A673 (cell line): ENCODE measurements at regions not wholly inside any gene's neighbourhood (a gene's known extent, or its start where the extent isn't known, plus 50 kb on each side); places are given as distances from the start of the nearest gene placed in this dataset.

Experiments used
- BruUV-seq: library from RNA; stranded (reverse); fragments of 400-500 nt; replicated peaks from 2 replicates; lab custom pipeline; 2021; lab: Mats Ljungman, UMichigan
- CTCF ChIA-PET: fragments of 300-600 bp; sonication (Branson Sonifier 250); formaldehyde crosslinking; loops from one replicate; lab custom pipeline; 2022; ENCODE audit warnings: antibody characterized with exemption; lab: Charles Lee
- POLR2A ChIA-PET: fragments of 300-600 bp; sonication (Branson Sonifier 250); formaldehyde crosslinking; loops from one replicate; lab custom pipeline; 2022; ENCODE audit warnings: antibody characterized with exemption; ENCODE audit not compliant: low non-redundant PET; lab: Charles Lee
- DNase-seq: peaks from one replicate; pipeline ENCODE4 v3.0.0-alpha.2; 2015; ENCODE audit warnings: low spot score
- H3K27ac ChIP-seq: fragments of 200-600 bp; sonication (generic); 2 replicates; pipeline ENCODE4 v1.5.1; 2016; ENCODE audit warnings: mixed run types, low read depth, mild to moderate bottlenecking, mixed read lengths, antibody characterized with exemption, low read length; ENCODE audit not compliant: poor library complexity, severe bottlenecking
- H3K27me3 ChIP-seq: fragments of 200-600 bp; sonication (generic); replicated peaks from 2 replicates; pipeline ENCODE4 v1.6.1; 2017; ENCODE audit warnings: mixed run types, low read depth, mild to moderate bottlenecking, mixed read lengths, antibody characterized with exemption, low read length; ENCODE audit not compliant: insufficient read depth, poor library complexity
- H3K36me3 ChIP-seq: fragments of 200-600 bp; sonication (generic); 2 replicates; pipeline ENCODE4 v1.6.1; 2016; ENCODE audit warnings: mixed run types, mild to moderate bottlenecking, mixed read lengths, antibody characterized with exemption, low read length; ENCODE audit not compliant: insufficient read depth, poor library complexity, severe bottlenecking
- H3K4me1 ChIP-seq: fragments of 200-600 bp; sonication (generic); 2 replicates; pipeline ENCODE4 v1.6.1; 2017; ENCODE audit warnings: mixed run types, mild to moderate bottlenecking, mixed read lengths, antibody characterized with exemption, low read length; ENCODE audit not compliant: insufficient read depth, poor library complexity, severe bottlenecking
- H3K4me3 ChIP-seq: fragments of 200-600 bp; sonication (generic); 2 replicates; pipeline ENCODE4 v1.5.1; 2016; ENCODE audit warnings: low read depth, mixed run types, mild to moderate bottlenecking, mixed read lengths, low read length; ENCODE audit not compliant: poor library complexity, severe bottlenecking
- H3K9me3 ChIP-seq: fragments of 200-600 bp; sonication (generic); 2 replicates; pipeline ENCODE4 v1.6.1; 2016; ENCODE audit warnings: mixed run types, low read depth, mild to moderate bottlenecking, mixed read lengths, antibody characterized with exemption, low read length; ENCODE audit not compliant: poor library complexity, severe bottlenecking
- EZH2 ChIP-seq: fragments of 200-600 bp; sonication (generic); IDR thresholded peaks from 2 replicates; pipeline ENCODE4 v1.6.1; 2017; ENCODE audit warnings: borderline replicate concordance, low read depth, mild to moderate bottlenecking, mixed read lengths, antibody characterized with exemption, low read length; ENCODE audit not compliant: poor library complexity, severe bottlenecking
- intact Hi-C: fragments of 100-400 bp; cut with micrococcal nuclease; formaldehyde crosslinking; loops from one replicate; pipeline ENCODE4 v1.10.0; 2022; ENCODE audit not compliant: unreplicated experiment
- TF ChIP-seq, protein P1 (sequence below): fragments of 300-800, 200-600 bp; sonication (generic); conservative IDR thresholded peaks from 2 replicates; pipeline ENCODE4 v1.5.1; 2017; ENCODE audit warnings: low read depth, mild to moderate bottlenecking, antibody characterized with exemption, low read length, moderate library complexity, mixed read lengths

DNA sequence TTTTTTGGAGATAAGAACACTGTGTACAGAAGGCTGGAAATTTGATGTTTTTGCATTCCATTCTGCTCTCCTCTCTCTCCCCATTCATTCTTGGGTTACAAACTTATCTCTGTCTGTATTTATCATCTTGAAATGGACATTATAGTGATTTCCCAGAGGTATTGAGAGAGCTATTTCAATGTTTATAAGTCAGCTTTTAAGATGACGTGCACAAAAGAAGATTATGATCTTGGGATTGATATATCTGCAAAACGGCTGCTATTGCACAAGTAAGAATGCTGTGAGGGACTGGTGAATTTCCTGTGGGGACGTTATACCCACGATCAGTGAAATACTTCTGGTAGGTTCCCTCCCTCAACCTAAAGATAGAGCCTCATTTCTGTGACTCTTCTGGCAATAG, 61.0 kb upstream of the DTNA start:
- no peak for DNase-seq
- no TSS peak for BruUV-seq
- Histone ChIP-seq H3K27me3 (no peaks in the 10 kb centered on the region), H3K9me3 (no peaks in the 10 kb centered on the region), H3K27ac (no peak overlapping the region), H3K4me1 (no peaks in the 10 kb centered on the region), H3K4me3 (no peak overlapping the region), H3K36me3 (no peaks in the 10 kb centered on the region)
- intact Hi-C loops = loop anchor here (10.0 kb wide), 1 partner anchor 294 kb away; no protein-coding TSS in a partner anchor
- TF ChIP-seq, protein P1, sequence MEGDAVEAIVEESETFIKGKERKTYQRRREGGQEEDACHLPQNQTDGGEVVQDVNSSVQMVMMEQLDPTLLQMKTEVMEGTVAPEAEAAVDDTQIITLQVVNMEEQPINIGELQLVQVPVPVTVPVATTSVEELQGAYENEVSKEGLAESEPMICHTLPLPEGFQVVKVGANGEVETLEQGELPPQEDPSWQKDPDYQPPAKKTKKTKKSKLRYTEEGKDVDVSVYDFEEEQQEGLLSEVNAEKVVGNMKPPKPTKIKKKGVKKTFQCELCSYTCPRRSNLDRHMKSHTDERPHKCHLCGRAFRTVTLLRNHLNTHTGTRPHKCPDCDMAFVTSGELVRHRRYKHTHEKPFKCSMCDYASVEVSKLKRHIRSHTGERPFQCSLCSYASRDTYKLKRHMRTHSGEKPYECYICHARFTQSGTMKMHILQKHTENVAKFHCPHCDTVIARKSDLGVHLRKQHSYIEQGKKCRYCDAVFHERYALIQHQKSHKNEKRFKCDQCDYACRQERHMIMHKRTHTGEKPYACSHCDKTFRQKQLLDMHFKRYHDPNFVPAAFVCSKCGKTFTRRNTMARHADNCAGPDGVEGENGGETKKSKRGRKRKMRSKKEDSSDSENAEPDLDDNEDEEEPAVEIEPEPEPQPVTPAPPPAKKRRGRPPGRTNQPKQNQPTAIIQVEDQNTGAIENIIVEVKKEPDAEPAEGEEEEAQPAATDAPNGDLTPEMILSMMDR = no peak
- TF ChIP-seq EZH2 = no peak
- CTCF ChIA-PET = interaction anchor here (1.2 kb wide), 1 partner anchor 12 kb away, joined by 3 read pairs; no protein-coding TSS in a partner anchor
- POLR2A ChIA-PET = no interaction called here

GRCh38 chr18:34650121-34650545, 60.0 kb upstream of the DTNA start:
- ChIA-PET POLR2A (no interaction called here), CTCF (no interaction called here)
- H3K27me3 ChIP-seq = no peaks in the 10 kb centered on the region
- H3K9me3 ChIP-seq = no peaks in the 10 kb centered on the region
- intact Hi-C loops = loop anchor here (10.0 kb wide), 1 partner anchor 815 kb away; no protein-coding TSS in a partner anchor
- no peak overlapping the region for H3K4me3 ChIP-seq
- H3K4me1 ChIP-seq = no peaks in the 10 kb centered on the region
- TF ChIP-seq, protein P1 = no peak
- no peak for TF ChIP-seq EZH2
- no peak overlapping the region for H3K27ac ChIP-seq
- BruUV-seq = no TSS peak
- H3K36me3 ChIP-seq = no peaks in the 10 kb centered on the region
- DNase-seq = no peak

GRCh38 chr18:34651586-34652369, 58.3 kb upstream of the DTNA start:
- Histone ChIP-seq H3K4me1 (no peaks in the 10 kb centered on the region), H3K36me3 (no peaks in the 10 kb centered on the region), H3K9me3 (no peaks in the 10 kb centered on the region), H3K27ac (no peak overlapping the region), H3K4me3 (no peak overlapping the region), H3K27me3 (no peaks in the 10 kb centered on the region)
- DNase-seq = no peak
- intact Hi-C loops = loop anchor here (10.0 kb wide), 1 partner anchor 817 kb away; no protein-coding TSS in a partner anchor
- CTCF ChIA-PET = no interaction called here
- POLR2A ChIA-PET = no interaction called here
- BruUV-seq = no TSS peak
- TF ChIP-seq, protein P1 = no peak
- no peak for TF ChIP-seq EZH2
